Activated CD4-positive, alpha-beta T cell treated with anti-CD3 and anti-CD28 coated beads, Interleukin-2, amount 10 ng/mL, durations not matched to agents 7 days and 5 days (primary cell): ENCODE measurements at regions not wholly inside any gene's neighbourhood (a gene's known extent, or its start where the extent isn't known, plus 50 kb on each side); places are given as distances from the start of the nearest gene placed in this dataset.

Experiments
- CTCF ChIA-PET: fragments of 350-600 bp; sonication (Branson Sonifier 250); formaldehyde crosslinking; loops from one replicate; lab custom pipeline; 2021; ENCODE audit warnings: antibody characterized with exemption; lab: Charles Lee
- POLR2A ChIA-PET: fragments of 350-600 bp; sonication (Branson Sonifier 250); formaldehyde crosslinking; loops from one replicate; lab custom pipeline; 2021; ENCODE audit warnings: antibody characterized with exemption; lab: Charles Lee
- DNase-seq: peaks from one replicate; pipeline ENCODE4 v3.0.0-alpha.2; 2020
- H3K27ac Mint-ChIP-seq: one replicate; pipeline ENCODE4 v1.8.0; 2021; ENCODE audit warnings: mild to moderate bottlenecking, moderate library complexity, mixed read lengths
- H3K27me3 Mint-ChIP-seq: one replicate; pipeline ENCODE4 v1.8.0; 2021; ENCODE audit warnings: mixed read lengths
- H3K36me3 Mint-ChIP-seq: one replicate; pipeline ENCODE4 v1.8.0; 2021; ENCODE audit warnings: low read depth, mixed read lengths
- H3K4me1 Mint-ChIP-seq: one replicate; pipeline ENCODE4 v1.8.0; 2021; ENCODE audit warnings: mixed read lengths
- H3K4me3 Mint-ChIP-seq: one replicate; pipeline ENCODE4 v1.8.0; 2021; ENCODE audit warnings: mild to moderate bottlenecking, moderate library complexity, mixed read lengths
- H3K9me3 Mint-ChIP-seq: one replicate; pipeline ENCODE4 v1.8.0; 2021; ENCODE audit warnings: mixed read lengths

DNA sequence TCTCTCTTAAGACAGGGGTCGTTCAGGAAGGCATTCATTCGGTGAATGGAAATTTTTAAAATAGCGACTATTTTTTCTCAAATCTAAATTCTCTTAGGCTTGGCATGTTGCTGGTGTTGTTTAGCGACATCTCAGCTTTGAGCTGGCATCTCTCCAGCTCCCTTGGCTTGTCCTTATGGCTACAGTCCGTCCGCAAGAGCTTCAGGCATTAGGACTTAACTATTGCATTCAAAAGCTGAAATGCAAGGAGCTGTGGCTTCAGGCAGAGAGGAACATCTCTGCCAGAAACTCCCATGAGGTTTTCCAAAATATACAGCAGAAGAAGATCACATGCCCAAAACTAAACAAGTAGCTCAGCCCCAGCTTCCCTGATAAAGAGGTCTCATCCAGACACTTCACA is 578.5 kb downstream of the EFNB2 start:
- no peaks in the 10 kb centered on the region for H3K4me1 Mint-ChIP-seq
- CTCF ChIA-PET, result no interaction called here
- no peaks in the 10 kb centered on the region for H3K36me3 Mint-ChIP-seq

DNA sequence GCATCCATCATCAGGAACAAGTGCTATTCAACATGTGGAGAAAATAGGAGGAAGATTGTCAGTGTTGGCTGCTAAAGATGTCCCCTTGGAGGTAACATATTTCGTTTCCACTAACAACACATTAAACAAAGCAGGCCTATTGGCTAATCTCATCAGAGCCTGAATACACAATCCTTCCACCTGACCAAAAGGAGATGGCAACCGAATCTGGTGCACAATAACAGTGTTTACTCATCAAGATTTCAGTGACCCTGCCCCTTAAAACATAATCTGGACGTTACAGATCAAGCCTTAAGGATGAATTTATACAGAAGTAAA is 582.5 kb downstream of the EFNB2 start:
- ChIA-PET POLR2A (no interaction called here), CTCF (no interaction called here)
- H3K9me3 Mint-ChIP-seq, result no peaks in the 10 kb centered on the region
- H3K36me3 Mint-ChIP-seq, result no peaks in the 10 kb centered on the region
- H3K4me1 Mint-ChIP-seq, result no peaks in the 10 kb centered on the region
- no peaks in the 10 kb centered on the region for H3K27me3 Mint-ChIP-seq
- no peak overlapping the region for H3K27ac Mint-ChIP-seq
- H3K4me3 Mint-ChIP-seq, result no peak overlapping the region
- DNase-seq, result no peak

More for the DNA sequence above, 578.5 kb downstream of the EFNB2 start:
- Mint-ChIP-seq H3K9me3 (no peaks in the 10 kb centered on the region), H3K27me3 (no peaks in the 10 kb centered on the region), H3K27ac (no peak overlapping the region), H3K4me3 (no peak overlapping the region)
- POLR2A ChIA-PET, result no interaction called here
- no peak for DNase-seq

DNA sequence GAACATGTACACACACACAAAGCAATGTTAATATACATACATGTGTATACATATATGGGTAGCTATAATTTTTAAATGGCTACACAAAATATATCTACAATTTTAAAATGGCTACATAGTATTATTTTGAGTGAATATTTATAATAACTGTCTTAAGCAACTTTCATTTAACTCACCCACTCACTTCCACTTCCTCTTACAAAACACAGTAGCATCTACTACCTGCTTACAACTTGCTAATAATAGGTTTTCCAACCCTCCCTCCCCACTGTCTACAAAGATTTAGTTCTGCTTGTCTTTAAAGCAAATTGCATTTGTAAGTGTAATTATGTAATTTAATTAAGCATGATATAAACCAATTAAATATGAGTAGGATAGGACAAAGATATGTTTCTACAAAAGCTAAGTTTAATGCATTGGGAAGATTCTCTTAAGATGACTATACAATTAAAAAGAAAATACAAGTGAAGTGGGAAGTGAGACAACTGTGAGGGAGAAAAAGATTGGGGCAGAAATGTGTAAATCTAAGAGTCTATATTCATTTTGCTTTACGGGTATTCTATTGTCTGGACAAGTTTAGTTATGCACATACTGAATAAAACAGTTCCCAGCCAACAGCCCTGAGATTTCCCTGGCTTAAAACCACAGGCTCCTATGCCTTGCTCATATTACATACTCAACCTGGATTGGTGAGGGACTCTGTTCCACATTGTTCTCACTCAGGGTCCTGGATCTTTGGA is 583.1 kb downstream of the EFNB2 start:
- no peak for DNase-seq
- POLR2A ChIA-PET, result no interaction called here
- H3K27me3 Mint-ChIP-seq, result no peaks in the 10 kb centered on the region
- H3K9me3 Mint-ChIP-seq, result no peaks in the 10 kb centered on the region
- CTCF ChIA-PET, result no interaction called here
- no peak overlapping the region for H3K4me3 Mint-ChIP-seq
- H3K27ac Mint-ChIP-seq, result no peak overlapping the region
- H3K36me3 Mint-ChIP-seq, result no peaks in the 10 kb centered on the region
- no peaks in the 10 kb centered on the region for H3K4me1 Mint-ChIP-seq

DNA sequence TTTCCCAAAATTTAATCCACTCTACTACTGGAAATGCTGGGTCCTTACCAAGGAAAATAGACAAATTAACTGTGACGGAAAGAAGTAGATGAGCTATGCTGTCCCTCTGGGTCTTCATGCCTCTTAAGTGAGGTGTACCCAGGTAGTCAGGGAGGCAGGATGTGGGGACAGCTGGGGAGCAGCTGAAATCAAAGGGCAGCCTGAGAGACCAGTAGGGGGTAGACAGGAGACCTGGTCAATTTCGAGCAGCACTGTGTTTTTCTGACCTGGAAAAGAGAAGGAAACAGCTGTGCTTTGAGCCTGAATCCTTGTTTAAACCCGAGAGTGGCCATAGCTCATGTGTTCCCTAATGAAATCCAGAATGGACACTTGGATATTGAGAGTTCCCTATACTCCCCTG is 587.3 kb downstream of the EFNB2 start:
- CTCF ChIA-PET, result no interaction called here
- DNase-seq, result no peak
- H3K27ac Mint-ChIP-seq, result no peak overlapping the region
- no peak overlapping the region for H3K4me3 Mint-ChIP-seq
- H3K9me3 Mint-ChIP-seq, result no peaks in the 10 kb centered on the region
- POLR2A ChIA-PET, result no interaction called here
- H3K36me3 Mint-ChIP-seq, result no peaks in the 10 kb centered on the region
- H3K27me3 Mint-ChIP-seq, result no peaks in the 10 kb centered on the region
- H3K4me1 Mint-ChIP-seq, result no peaks in the 10 kb centered on the region

DNA sequence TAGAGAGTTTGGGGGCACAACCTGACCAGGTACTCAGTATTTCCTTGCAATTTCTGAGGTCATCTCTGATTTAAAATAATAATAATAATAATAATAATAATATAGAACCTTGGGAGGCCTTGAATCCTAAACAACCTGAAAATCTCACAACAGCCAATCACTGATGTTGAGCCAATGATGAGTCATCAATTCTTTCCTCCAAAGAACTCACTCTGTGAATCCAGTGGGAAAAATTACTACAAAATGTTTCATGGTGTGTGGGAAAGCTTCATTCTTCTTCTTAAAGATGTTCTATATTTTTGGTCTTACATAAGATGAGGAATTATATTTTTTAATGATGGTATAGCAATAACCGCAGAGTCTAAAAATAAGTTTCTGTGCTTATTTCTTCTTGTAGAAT is 594.6 kb downstream of the EFNB2 start:
- Mint-ChIP-seq H3K27me3 (no peaks in the 10 kb centered on the region), H3K27ac (no peak overlapping the region), H3K36me3 (no peaks in the 10 kb centered on the region), H3K4me1 (no peaks in the 10 kb centered on the region), H3K4me3 (no peak overlapping the region), H3K9me3 (no peaks in the 10 kb centered on the region)
- no peak for DNase-seq
- CTCF ChIA-PET, result no interaction called here
- POLR2A ChIA-PET, result no interaction called here

DNA sequence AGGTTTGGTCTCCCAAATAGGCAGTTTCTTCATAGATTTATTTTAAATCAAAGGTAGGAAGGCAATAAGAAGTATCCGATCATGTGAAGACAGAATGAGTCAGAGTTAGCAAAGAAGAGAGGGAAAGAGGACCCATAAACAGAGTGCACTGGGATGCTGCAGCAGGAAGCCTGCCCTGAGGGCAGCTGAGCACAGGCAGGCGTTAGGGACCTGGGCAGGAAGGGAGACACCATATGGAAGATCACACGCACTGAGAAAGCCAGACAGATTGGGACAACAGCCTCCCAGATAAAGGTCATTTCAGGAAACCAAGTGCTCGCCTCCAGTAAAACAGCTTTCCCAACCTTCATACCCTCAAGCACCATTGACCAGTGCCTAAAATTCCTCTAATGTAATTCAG is 598.0 kb downstream of the EFNB2 start:
- Mint-ChIP-seq H3K36me3 (no peaks in the 10 kb centered on the region), H3K9me3 (no peaks in the 10 kb centered on the region), H3K27me3 (no peaks in the 10 kb centered on the region), H3K27ac (no peak overlapping the region), H3K4me3 (no peak overlapping the region), H3K4me1 (no peaks in the 10 kb centered on the region)
- no peak for DNase-seq
- CTCF ChIA-PET, result no interaction called here
- POLR2A ChIA-PET, result no interaction called here

DNA sequence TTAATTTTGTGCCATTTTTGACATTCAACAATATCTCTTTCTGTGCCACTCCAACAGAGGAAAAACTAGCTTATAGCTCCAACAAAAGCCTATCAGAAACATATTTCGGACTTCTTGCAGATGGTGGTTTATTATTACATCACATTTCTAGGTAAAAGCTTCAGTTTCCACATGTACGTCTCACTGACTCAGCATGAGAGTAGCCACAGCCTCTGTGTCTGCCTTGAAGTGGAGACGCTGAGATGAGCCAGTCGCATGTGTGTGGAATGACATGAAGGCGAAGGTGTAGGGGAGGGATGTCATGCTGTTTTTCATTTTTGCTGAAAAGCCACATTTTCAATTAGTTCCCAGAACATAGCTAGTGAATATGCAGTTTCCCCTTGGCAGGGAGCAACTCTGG is 598.6 kb downstream of the EFNB2 start:
- H3K9me3 Mint-ChIP-seq, result no peaks in the 10 kb centered on the region
- no peaks in the 10 kb centered on the region for H3K4me1 Mint-ChIP-seq
- no peaks in the 10 kb centered on the region for H3K36me3 Mint-ChIP-seq
- H3K27ac Mint-ChIP-seq, result no peak overlapping the region
- no peaks in the 10 kb centered on the region for H3K27me3 Mint-ChIP-seq
- ChIA-PET CTCF (no interaction called here), POLR2A (no interaction called here)
- no peak for DNase-seq
- no peak overlapping the region for H3K4me3 Mint-ChIP-seq

DNA sequence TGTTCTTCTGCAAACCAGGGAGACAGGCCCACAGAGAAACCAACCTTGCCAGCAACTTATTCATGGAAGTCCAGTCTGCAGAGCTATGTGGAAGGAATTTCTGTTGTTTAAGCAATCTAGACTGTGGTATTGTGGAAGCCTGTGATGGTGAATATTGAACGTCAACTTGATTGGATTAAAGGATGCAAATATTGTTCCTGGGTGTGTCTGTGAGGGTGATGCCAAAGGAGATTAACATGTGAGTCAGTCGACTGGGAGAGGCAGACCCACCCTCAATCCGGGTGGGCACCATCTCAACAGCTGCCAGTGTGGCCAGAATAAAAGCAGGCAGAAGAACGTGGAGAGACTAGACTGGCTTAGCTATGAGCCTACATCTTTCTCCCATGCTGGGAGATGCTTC is 606.0 kb downstream of the EFNB2 start:
- Mint-ChIP-seq H3K36me3 (no peaks in the 10 kb centered on the region), H3K4me3 (no peak overlapping the region), H3K27ac (no peak overlapping the region), H3K4me1 (no peaks in the 10 kb centered on the region), H3K9me3 (no peaks in the 10 kb centered on the region), H3K27me3 (no peaks in the 10 kb centered on the region)
- POLR2A ChIA-PET, result no interaction called here
- DNase-seq, result no peak
- CTCF ChIA-PET, result no interaction called here

DNA sequence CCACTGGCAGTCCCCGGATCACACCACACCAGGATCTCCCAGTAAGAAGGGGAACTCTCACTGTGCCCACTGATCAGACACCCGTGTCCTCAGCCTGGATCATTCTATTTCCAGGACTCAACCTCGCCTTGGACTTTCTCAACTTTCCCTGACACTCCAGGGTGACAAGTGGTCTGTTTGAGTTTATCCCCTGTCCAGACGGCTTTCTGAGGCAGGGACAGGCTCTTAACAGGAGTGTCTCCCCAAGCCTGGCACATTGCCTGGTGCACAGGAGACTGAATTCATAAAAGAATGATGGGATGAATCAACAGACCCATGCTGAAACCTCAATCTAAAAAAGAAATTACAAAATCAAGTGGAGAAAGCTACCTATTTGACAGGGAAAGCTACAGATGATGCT is 606.6 kb downstream of the EFNB2 start:
- H3K4me3 Mint-ChIP-seq, result no peak overlapping the region
- POLR2A ChIA-PET, result no interaction called here
- H3K9me3 Mint-ChIP-seq, result no peaks in the 10 kb centered on the region
- DNase-seq, result no peak
- no peaks in the 10 kb centered on the region for H3K36me3 Mint-ChIP-seq
- no peaks in the 10 kb centered on the region for H3K27me3 Mint-ChIP-seq
- no peak overlapping the region for H3K27ac Mint-ChIP-seq
- no peaks in the 10 kb centered on the region for H3K4me1 Mint-ChIP-seq
- CTCF ChIA-PET, result interaction anchor here (0.6 kb wide), 1 partner anchor 774 kb away, joined by 3 read pairs; no protein-coding TSS in a partner anchor

DNA sequence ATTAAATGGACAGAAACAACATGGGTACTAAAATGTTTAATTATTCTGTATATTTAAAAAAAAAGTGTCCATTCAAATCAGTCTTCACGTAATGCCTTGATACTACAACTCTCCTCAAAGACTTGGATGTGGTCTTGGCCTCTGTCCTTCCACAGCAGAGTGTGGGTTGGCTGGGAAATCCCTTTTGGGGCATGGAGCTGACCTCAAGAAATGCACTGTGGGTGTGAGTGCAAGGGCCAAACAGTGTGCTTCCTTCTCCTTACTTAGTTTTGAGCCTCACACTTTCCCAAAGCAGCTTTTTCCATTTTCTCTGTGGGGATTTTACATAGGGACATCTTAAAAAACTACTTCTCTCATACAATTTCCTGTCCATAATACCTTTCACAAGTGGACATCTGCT is 607.4 kb downstream of the EFNB2 start:
- no peak for DNase-seq
- H3K36me3 Mint-ChIP-seq, result no peaks in the 10 kb centered on the region
- no peak overlapping the region for H3K4me3 Mint-ChIP-seq
- no peak overlapping the region for H3K27ac Mint-ChIP-seq
- H3K9me3 Mint-ChIP-seq, result no peaks in the 10 kb centered on the region
- POLR2A ChIA-PET, result no interaction called here
- H3K4me1 Mint-ChIP-seq, result no peaks in the 10 kb centered on the region
- H3K27me3 Mint-ChIP-seq, result no peaks in the 10 kb centered on the region
- CTCF ChIA-PET, result interaction anchor here (0.7 kb wide), 1 partner anchor 12 kb away, joined by 3 read pairs; no protein-coding TSS in a partner anchor

DNA sequence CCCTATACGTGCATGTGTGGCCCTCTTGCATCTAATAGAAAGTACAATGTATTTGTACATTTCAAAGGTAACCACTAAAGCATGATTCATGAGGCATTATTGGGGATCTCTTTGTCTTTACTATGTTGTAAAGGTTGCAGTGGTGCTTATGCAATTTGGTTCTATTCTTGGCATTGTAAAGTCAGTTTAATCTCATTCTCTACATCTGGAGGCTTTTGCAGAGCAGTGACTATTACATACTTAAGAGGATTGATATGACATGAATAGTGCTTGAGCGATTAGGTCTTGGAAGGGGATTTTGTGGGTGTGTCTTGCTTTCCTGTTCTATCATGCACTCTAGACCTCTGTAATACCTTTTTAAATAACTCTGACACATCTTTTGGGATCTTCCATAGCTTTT is 610.0 kb downstream of the EFNB2 start:
- POLR2A ChIA-PET, result no interaction called here

DNA sequence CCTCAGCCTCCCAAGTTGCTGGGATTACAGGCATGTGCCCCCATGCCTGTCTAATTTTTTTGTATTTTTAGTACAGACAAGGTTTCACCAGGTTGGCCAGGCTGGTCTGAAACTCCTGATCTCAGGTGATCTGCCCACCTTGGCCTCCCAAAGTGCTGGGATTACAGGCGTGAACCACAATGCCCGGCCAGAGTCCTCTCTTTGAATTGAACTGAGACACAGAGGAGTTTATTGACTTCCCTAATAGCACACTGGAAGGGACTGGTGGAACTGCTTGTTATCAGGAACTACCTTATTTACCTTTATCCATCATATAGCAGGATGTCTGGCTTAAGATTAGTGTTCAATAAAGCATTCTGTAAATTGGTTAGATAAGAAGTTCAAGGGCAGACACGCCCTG is 613.8 kb downstream of the EFNB2 start:
- POLR2A ChIA-PET, result no interaction called here
- no peaks in the 10 kb centered on the region for H3K9me3 Mint-ChIP-seq
- no peak overlapping the region for H3K27ac Mint-ChIP-seq
- no peak for DNase-seq
- CTCF ChIA-PET, result no interaction called here
- no peaks in the 10 kb centered on the region for H3K4me1 Mint-ChIP-seq
- H3K4me3 Mint-ChIP-seq, result no peak overlapping the region
- no peaks in the 10 kb centered on the region for H3K36me3 Mint-ChIP-seq
- no peaks in the 10 kb centered on the region for H3K27me3 Mint-ChIP-seq

More for the DNA sequence above, 610.0 kb downstream of the EFNB2 start:
- Mint-ChIP-seq H3K4me3 (no peak overlapping the region), H3K9me3 (no peaks in the 10 kb centered on the region), H3K4me1 (no peaks in the 10 kb centered on the region), H3K27ac (no peak overlapping the region), H3K36me3 (no peaks in the 10 kb centered on the region), H3K27me3 (no peaks in the 10 kb centered on the region)
- CTCF ChIA-PET, result no interaction called here
- DNase-seq, result no peak

DNA sequence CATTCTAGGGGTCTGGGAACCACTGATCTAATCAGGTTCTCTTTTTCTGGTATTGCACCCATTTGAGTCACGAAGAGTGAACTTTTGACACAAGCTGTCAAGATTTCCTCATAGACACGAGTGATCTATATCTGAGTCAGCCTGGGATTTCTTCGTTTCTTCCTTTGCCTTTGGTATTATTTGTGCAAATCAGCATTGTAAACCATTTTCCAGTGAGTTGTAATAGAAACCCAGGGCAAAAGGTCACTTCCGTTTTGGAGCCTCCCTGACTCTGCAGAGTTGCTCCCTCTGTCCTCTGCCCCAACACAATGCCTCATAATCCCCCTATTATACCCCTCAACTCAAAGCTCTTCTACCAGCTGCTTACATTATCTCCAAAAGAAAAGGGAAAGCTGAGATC is 615.1 kb downstream of the EFNB2 start:
- no peaks in the 10 kb centered on the region for H3K4me1 Mint-ChIP-seq
- H3K27ac Mint-ChIP-seq, result no peak overlapping the region
- CTCF ChIA-PET, result no interaction called here
- no peaks in the 10 kb centered on the region for H3K36me3 Mint-ChIP-seq
- no peak for DNase-seq
- H3K4me3 Mint-ChIP-seq, result no peak overlapping the region
- no peaks in the 10 kb centered on the region for H3K9me3 Mint-ChIP-seq
- POLR2A ChIA-PET, result no interaction called here
- no peaks in the 10 kb centered on the region for H3K27me3 Mint-ChIP-seq
